ENCODE measurements at regions not wholly inside any gene's neighbourhood (a gene's known extent, or its start where the extent isn't known, plus 50 kb on each side); places are given as distances from the start of the nearest gene placed in this dataset.

GRCh38 chr2:6545795-6546194 is 319.9 kb downstream of the CMPK2 start:
- no peak for TF ChIP-seq HNRNPL (IDR thresholded peaks at IDR 0.05; ENCODE audit: low read depth, low read length)
- no peak for TF ChIP-seq CTCF (CRISPR knock-in tag; IDR thresholded peaks at IDR 0.05)
- TF ChIP-seq FOXP1 (IDR thresholded peaks at IDR 0.05): no peak
- no peak for TF ChIP-seq FOXP1 (CRISPR knock-in tag; IDR thresholded peaks at IDR 0.05)
- TF ChIP-seq FOXC1 (CRISPR knock-in tag; IDR thresholded peaks at IDR 0.05; ENCODE audit: borderline replicate concordance): no peak
- no peak for TF ChIP-seq POLR2AphosphoS5 (IDR thresholded peaks at IDR 0.05; ENCODE audit: low read depth, low read length)
- TF ChIP-seq, protein P1, sequence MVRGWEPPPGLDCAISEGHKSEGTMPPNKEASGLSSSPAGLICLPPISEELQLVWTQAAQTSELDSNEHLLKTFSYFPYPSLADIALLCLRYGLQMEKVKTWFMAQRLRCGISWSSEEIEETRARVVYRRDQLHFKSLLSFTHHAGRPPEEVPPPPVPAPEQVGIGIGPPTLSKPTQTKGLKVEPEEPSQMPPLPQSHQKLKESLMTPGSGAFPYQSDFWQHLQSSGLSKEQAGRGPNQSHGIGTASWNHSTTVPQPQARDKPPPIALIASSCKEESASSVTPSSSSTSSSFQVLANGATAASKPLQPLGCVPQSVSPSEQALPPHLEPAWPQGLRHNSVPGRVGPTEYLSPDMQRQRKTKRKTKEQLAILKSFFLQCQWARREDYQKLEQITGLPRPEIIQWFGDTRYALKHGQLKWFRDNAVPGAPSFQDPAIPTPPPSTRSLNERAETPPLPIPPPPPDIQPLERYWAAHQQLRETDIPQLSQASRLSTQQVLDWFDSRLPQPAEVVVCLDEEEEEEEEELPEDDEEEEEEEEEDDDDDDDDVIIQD (CRISPR knock-in tag; IDR thresholded peaks at IDR 0.05; ENCODE audit: low read depth): no peak
- no peak for TF ChIP-seq NCOA5 (CRISPR knock-in tag; IDR thresholded peaks at IDR 0.05)

Data from HepG2 (cell line).